ENCODE measurements at regions not wholly inside any gene's neighbourhood (a gene's known extent, or its start where the extent isn't known, plus 50 kb on each side); places are given as distances from the start of the nearest gene placed in this dataset.

- no peak for TF ChIP-seq CTCF (IDR thresholded peaks at IDR 0.05; ENCODE audit: extremely low read depth, insufficient read depth, missing control alignments)
- no peak for DNase-seq (ENCODE audit: low spot score)
- in situ Hi-C loops (cut with MboI; ENCODE audit: low pct_unique_long_range_greater_than_20kb, low sequenced_read_pairs, unreplicated experiment): loop anchor here (25.0 kb wide), 2 partner anchors 889 to 1636 kb away; no protein-coding TSS in a partner anchor
Measured at GRCh38 chr13:33526718-33527117, 241.2 kb upstream of the STARD13 start.

- TF ChIP-seq CTCF (IDR thresholded peaks at IDR 0.05; ENCODE audit: extremely low read depth, insufficient read depth, missing control alignments): no peak
- no peak for DNase-seq (ENCODE audit: low spot score)
- in situ Hi-C loops (cut with MboI; ENCODE audit: low pct_unique_long_range_greater_than_20kb, low sequenced_read_pairs, unreplicated experiment): loop anchor here (25.0 kb wide), 2 partner anchors 892 to 1633 kb away; no protein-coding TSS in a partner anchor
Measured at GRCh38 chr13:33528896-33529295, 243.3 kb upstream of the STARD13 start.

- no peak for TF ChIP-seq CTCF (IDR thresholded peaks at IDR 0.05; ENCODE audit: extremely low read depth, insufficient read depth, missing control alignments)
- no peak for DNase-seq (ENCODE audit: low spot score)
- in situ Hi-C loops (cut with MboI; ENCODE audit: low pct_unique_long_range_greater_than_20kb, low sequenced_read_pairs, unreplicated experiment): loop anchor here (25.0 kb wide), 2 partner anchors 894 to 1631 kb away; no protein-coding TSS in a partner anchor
Measured at GRCh38 chr13:33531484-33531883, 245.9 kb upstream of the STARD13 start.

- in situ Hi-C loops (cut with MboI; ENCODE audit: low pct_unique_long_range_greater_than_20kb, low sequenced_read_pairs, unreplicated experiment): loop anchor here (25.0 kb wide), 2 partner anchors 898 to 1627 kb away; no protein-coding TSS in a partner anchor
- no peak for DNase-seq (ENCODE audit: low spot score)
- TF ChIP-seq CTCF (IDR thresholded peaks at IDR 0.05; ENCODE audit: extremely low read depth, insufficient read depth, missing control alignments): no peak
Measured at GRCh38 chr13:33535061-33535460, 249.5 kb upstream of the STARD13 start.

GRCh38 chr13:33536601-33537000 is 251.0 kb upstream of the STARD13 start:
- in situ Hi-C loops (cut with MboI; ENCODE audit: low pct_unique_long_range_greater_than_20kb, low sequenced_read_pairs, unreplicated experiment): loop anchor here (25.0 kb wide), 2 partner anchors 899 to 1626 kb away; no protein-coding TSS in a partner anchor
- TF ChIP-seq CTCF (IDR thresholded peaks at IDR 0.05; ENCODE audit: extremely low read depth, insufficient read depth, missing control alignments): no peak

GRCh38 chr13:33537026-33537425 is 251.5 kb upstream of the STARD13 start:
- DNase-seq (ENCODE audit: low spot score): no peak
- no peak for TF ChIP-seq CTCF (IDR thresholded peaks at IDR 0.05; ENCODE audit: extremely low read depth, insufficient read depth, missing control alignments)
- in situ Hi-C loops (cut with MboI; ENCODE audit: low pct_unique_long_range_greater_than_20kb, low sequenced_read_pairs, unreplicated experiment): loop anchor here (25.0 kb wide), 2 partner anchors 900 to 1625 kb away; no protein-coding TSS in a partner anchor

More at GRCh38 chr13:33536601-33537000, 251.0 kb upstream of the STARD13 start:
- DNase-seq (ENCODE audit: low spot score): no peak
